ENCODE measurements at regions not wholly inside any gene's neighbourhood (a gene's known extent, or its start where the extent isn't known, plus 50 kb on each side); places are given as distances from the start of the nearest gene placed in this dataset.

GRCh38 chr9:16314476-16314875 lies 556.0 kb downstream of the BNC2 start:
- no peak for DNase-seq

- no peak for DNase-seq
Measured at GRCh38 chr9:16315720-16316119, 554.8 kb downstream of the BNC2 start.

GRCh38 chr9:16316456-16316855 lies 554.0 kb downstream of the BNC2 start:
- no peak for DNase-seq

- no peak for DNase-seq
Measured at GRCh38 chr9:16316911-16317817, 553.3 kb downstream of the BNC2 start.

- DNase-seq, result no peak
Measured at GRCh38 chr9:16318516-16319060, 551.9 kb downstream of the BNC2 start.

GRCh38 chr9:16319646-16320045 lies 550.8 kb downstream of the BNC2 start:
- DNase-seq, result no peak

- DNase-seq, result no peak
Measured at GRCh38 chr9:16320338-16320902, 550.0 kb downstream of the BNC2 start.

GRCh38 chr9:16321461-16322119 lies 548.9 kb downstream of the BNC2 start:
- DNase-seq, result no peak

GRCh38 chr9:16322849-16323248 lies 547.6 kb downstream of the BNC2 start:
- DNase-seq, result no peak

GRCh38 chr9:16325966-16326365 lies 544.5 kb downstream of the BNC2 start:
- DNase-seq, result no peak

GRCh38 chr9:16328349-16328748 lies 542.1 kb downstream of the BNC2 start:
- no peak for DNase-seq

GRCh38 chr9:16329671-16330113 lies 540.8 kb downstream of the BNC2 start:
- no peak for DNase-seq

GRCh38 chr9:16331031-16331430 lies 539.4 kb downstream of the BNC2 start:
- no peak for DNase-seq

- no peak for DNase-seq
Measured at GRCh38 chr9:16331527-16331926, 538.9 kb downstream of the BNC2 start.

GRCh38 chr9:16333691-16334090 lies 536.8 kb downstream of the BNC2 start:
- DNase-seq, result no peak

- no peak for DNase-seq
Measured at GRCh38 chr9:16335788-16336580, 534.5 kb downstream of the BNC2 start.

- no peak for DNase-seq
Measured at GRCh38 chr9:16336833-16337232, 533.6 kb downstream of the BNC2 start.

GRCh38 chr9:16337322-16338029 lies 533.0 kb downstream of the BNC2 start:
- no peak for DNase-seq

- DNase-seq, result no peak
Measured at GRCh38 chr9:16341177-16341576, 529.3 kb downstream of the BNC2 start.

- DNase-seq, result no peak
Measured at GRCh38 chr9:16342246-16343020, 528.0 kb downstream of the BNC2 start.

Data from right kidney (tissue), 1 donor.